ENCODE measurements at regions not wholly inside any gene's neighbourhood (a gene's known extent, or its start where the extent isn't known, plus 50 kb on each side); places are given as distances from the start of the nearest gene placed in this dataset.
"Not testable (repeated sequence)": the region's sequence is repeated elsewhere in the genome, so short reads cannot be mapped to it uniquely, and the experiment has no call there.

DNA sequence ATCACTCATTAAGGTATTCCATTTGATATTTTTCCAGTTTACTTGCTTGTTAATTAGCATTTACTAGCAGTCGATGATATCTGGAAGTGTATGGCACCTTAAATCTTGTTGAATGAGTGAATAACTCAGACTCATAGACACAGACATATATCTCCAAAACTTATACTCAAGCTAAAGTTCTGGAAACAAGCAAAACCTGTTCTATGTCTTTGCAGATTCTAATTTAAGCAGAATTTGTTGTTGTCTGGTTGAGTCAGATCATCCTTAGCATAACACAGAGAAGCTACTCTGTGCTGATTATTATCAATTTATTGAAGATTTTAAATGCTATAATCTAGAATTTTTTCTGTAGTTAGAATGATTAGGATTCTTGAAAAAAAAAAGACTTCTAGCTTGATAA lies 296.2 kb downstream of the MDFIC start:
- no peak for DNase-seq (ENCODE audit: low read depth in 2 of 2)

DNA sequence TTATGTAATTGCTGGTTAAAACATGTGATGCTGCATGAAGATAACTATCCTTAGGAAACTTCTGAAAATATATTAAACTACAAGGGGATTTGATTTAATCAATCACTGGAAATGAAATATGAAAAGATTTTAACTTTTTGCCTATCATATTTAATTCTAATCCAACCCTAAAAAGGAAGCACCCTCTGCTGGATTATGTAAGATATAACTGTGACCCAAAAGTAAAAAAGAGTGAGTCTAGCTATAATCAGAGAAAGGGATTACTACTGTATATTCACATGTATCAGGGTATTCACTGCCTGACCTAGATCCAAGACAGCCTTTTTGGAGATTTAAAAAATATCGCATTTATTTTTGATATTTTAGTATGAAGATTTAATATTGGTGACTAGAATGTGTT lies 295.5 kb downstream of the MDFIC start:
- peak in 1 of 2 donors; percentile 46 for DNase-seq (ENCODE audit: low read depth in 2 of 2)

DNA sequence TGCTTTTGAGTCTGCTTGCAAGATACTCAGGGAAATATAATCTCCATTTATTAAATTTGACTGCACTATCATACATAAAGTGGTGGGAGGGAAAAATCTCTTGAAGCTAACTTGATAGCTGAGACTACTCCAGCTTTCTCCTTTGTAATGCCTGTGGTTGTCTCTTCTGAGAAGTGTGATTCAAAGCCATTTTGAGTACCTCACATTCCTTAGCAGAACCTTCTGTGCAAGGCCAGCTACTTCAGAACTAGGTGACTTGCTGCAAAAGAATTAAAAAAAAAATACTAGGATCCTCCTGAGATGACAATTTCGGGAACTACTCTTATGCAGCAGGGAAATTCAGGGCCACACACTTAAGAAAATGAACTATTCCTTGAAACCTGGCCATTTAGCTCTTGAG lies 294.8 kb downstream of the MDFIC start:
- DNase-seq (ENCODE audit: low read depth in 2 of 2), result no peak

DNA sequence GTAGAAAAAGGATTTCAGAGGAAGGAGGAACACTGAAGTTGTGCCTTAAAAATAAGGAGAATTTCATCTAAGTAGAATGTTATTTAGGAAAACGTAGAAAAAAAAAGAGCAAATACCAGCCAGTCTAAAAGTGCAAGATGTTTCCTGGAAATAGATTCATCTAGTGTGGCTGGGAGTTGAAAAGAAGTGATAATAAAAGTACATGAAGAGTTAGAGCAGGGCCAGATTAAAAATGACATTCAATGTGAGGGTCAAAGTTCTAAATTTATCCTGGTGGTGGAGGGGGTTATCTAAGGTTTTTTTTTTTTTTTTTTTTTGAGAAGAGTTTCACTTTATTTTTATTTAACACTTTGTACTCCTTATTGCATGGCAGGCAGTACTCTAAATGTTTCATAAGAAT lies 289.3 kb downstream of the MDFIC start:
- DNase-seq (ENCODE audit: low read depth in 2 of 2), result no peak

DNA sequence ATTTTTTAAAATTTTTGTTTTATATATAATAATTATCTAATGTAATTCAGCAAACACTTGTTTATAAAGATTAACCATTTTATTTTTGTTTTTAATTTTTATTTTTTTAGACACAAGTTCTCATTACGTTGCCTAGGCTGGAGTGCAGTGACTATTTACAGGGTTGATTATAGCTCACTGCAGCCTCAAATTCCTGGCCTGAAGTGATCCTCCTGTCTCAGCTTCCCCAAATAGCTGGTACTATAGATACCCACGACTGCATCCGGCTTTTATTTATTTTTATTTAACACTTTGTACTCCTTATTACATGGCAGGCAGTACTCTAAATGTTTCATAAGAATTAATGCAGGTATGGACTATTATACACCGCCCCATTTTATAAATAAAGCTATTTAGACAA lies 288.7 kb downstream of the MDFIC start:
- no peak for DNase-seq (ENCODE audit: low read depth in 2 of 2)

DNA sequence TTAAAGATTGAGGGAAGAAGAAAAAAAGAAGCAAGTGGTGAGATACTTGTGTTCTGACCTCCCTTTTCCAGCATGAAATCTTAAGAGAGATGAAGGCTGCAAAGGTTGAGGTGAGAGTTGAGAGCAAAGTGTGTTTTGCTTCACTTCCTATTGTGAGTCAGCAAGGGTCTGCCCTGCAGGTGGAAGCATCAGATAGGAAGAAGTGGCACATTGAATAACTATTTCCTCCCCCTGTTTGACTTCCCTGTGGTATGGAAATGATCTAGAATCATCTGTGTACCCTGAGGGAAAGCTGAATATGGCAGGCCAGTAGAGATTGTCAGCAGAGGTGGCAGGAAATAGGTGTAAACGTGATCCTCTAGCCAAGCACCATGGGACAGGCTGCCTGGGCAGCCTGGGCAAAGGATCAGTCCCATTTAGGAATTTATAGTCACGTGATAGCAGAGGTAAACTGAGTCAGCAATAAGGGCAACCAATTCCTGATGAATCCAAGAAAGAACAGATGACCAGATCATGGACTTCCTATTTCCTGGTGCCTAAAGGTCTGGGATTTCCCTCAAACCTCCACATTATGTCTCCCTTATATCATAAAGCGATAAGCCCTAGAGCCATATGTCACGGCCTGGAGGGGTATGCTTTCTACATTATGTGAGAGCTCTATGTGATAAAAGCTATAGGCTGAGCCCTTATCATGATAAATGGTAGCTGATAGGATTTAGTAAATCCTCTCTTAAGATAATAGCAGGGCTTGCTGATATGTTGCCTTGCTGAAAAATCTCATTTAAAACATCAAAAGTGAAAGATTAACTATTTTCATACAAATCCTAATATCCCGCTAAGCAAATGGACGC lies 287.0 kb downstream of the MDFIC start:
- no peak for DNase-seq (ENCODE audit: low read depth in 2 of 2)

DNA sequence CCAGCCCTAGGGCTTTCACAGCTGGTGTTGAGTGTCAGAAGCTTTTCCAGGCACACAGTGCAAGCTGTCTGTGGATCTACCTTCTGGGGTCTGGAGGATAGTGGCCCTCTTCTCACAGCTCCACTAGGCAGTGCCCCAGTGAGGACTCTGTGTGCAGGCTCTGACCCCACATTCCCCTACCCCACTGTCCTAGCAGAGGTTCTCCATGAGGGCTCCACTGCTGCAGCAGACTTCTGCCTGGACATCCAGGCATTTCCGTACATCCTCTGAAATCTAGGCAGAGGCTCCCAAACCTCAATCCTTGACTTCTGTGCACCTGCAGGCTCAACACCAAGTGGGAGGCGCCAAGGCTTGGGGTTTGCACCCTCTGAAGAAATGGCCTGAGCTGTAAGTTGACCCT lies 284.5 kb downstream of the MDFIC start:
- not testable (repeated sequence) for DNase-seq (ENCODE audit: low read depth in 2 of 2)

DNA sequence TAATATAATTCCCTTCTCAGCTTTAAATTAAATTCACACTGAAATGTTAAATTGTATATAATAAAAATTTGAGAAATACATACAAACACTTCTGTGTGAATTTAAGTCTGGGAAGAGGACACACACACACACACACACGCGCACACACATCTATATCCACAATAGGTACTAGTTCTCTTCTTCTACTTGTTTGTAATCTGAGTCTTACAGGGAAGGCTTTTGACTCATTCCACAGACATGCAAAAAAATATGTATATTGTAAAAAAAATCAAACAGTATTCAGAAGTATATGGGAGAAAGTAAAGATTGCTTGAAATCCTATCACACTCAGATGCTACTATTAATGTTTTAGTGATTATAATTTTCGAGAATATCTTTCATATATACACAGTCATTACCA lies 276.2 kb downstream of the MDFIC start:
- no peak for DNase-seq (ENCODE audit: low read depth in 2 of 2)

DNA sequence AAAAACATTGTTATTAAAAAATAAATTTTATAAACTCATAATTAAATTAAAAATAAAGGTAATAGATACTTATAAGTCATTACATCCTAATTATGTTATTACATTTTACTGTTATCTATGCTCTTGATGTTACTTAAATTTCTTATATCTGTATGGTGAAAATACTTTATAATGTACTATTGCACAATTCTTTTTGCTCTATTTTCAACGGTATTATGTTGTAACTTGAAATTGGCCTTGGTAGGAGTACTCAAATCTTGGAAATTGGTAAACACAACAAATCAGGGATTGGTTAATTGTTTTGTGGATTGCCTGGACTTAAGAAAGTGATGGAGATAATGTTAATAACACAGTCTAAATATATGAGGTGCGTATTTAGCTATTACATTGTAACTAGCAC lies 273.3 kb downstream of the MDFIC start:
- no peak for DNase-seq (ENCODE audit: low read depth in 2 of 2)

DNA sequence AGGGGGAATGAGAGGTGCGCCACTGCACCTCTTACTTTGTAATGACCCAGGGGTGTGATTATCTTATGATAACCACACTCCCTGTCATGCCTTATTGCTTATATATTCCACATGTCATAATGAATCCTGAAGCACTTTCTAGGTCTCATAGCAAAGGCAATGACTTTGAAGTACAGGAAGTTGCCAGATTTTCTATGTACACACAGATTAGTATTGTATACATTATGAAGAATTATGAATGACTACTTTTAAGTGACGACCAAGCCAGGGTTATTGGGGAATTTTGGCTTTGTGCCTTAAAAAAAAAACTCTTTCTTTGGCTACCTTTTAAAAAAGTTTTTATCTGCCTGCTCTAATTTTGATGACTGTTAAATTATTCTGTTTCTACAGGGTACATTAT lies 269.6 kb downstream of the MDFIC start:
- no peak for DNase-seq (ENCODE audit: low read depth in 2 of 2)

DNA sequence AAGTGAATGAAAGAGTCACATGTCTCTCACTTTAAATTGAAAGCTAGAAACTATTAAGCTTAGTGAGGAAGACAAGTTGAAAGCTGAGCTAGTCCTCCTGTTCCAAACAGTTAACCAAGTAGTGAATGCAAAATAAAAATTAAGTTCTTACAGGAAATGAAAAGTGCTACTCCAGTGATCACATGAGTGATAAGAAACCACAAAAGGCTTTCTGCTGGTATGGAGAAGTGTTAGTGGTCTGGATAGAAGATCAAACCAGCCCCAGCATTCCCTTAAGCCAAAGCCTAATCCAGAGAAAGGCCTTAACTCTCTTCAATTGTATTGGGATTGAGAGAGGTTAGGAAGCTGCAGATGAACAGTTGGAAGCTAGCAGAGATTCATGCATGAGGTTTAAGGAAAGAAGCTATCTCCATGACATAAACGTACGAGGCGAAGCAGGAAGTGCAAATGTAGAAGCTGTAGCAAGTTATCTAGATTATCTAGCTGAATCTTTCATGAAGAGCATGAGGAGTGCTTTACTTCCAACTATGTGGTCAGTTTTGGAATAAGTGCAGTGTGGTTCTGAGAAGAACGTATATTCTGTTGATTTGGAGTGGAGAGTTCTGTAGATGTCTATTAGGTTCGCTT lies 261.6 kb downstream of the MDFIC start:
- no peak for DNase-seq (ENCODE audit: low read depth in 2 of 2)

DNA sequence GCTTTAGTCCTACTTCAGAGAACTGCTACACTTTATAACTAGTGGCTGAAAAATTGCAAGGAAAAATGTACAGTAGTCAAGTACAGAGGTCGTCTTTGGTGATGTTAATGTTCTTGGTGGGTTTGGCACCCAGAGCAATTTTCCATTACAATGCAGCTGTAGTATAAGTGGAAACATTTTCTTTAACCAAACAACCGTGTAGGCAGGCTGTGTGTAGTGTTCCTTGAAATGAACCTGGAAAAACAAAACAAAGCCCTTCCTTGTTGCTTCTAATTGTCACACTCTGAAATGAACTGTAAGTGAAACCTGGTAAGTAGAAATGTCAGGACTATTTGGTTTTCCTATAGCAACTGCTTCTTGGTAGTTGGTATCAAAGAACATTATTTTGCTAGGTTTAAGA lies 256.9 kb downstream of the MDFIC start:
- peak in 1 of 2 donors; percentile 36 for DNase-seq (ENCODE audit: low read depth in 2 of 2)

DNA sequence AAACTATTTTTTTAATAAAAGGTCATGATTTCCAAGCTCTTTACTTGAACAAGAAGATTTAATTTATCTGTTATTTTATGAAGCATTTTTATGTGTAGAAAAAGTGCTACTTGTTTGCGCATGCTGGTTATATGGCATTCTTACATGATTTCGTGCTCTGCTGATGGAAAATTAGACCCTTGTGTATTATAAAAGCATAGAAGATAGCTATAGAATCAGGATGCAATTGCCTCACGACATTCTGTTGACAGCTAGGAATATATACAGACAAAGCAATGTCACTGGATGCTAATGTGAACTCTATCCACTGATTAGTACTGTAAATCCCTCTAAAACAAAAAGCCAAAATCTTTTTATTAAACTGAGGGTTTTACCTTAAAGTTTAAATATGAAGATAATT lies 255.9 kb downstream of the MDFIC start:
- no peak for DNase-seq (ENCODE audit: low read depth in 2 of 2)

DNA sequence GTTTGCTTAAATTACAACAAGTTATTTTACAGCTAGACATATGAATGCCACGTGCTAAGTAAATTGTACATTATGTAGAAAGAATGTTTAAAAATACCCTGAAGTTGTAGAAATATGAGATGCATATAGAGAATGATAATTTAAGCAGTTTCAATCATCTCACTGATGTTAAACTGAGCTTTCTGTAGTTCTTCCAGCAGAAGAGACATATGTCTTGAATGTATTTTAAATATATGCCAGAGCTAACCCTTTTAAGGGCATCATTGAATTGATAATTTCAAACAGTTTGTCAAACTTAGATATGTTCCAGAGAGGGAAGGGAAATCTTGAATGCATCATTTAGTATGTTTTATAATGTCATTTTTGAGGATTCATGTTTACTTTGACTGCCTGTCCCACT lies 255.2 kb downstream of the MDFIC start:
- no peak for DNase-seq (ENCODE audit: low read depth in 2 of 2)

DNA sequence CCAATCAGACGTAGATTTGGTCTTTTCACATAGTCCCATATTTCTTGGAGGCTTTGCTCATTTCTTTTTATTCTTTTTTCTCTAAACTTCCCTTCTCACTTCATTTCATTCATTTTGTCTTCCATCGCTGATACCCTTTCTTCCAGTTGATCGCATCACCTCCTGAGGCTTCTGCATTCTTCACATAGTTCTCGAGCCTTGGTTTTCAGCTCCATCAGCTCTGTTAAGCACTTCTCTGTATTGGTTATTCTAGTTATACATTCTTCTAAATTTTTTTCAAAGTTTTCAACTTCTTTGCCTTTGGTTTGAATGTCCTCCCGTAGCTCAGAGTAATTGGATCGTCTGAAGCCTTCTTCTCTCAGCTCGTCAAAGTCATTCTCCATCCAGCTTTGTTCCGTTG lies 250.5 kb downstream of the MDFIC start:
- DNase-seq (ENCODE audit: low read depth in 2 of 2), result not testable (repeated sequence)

DNA sequence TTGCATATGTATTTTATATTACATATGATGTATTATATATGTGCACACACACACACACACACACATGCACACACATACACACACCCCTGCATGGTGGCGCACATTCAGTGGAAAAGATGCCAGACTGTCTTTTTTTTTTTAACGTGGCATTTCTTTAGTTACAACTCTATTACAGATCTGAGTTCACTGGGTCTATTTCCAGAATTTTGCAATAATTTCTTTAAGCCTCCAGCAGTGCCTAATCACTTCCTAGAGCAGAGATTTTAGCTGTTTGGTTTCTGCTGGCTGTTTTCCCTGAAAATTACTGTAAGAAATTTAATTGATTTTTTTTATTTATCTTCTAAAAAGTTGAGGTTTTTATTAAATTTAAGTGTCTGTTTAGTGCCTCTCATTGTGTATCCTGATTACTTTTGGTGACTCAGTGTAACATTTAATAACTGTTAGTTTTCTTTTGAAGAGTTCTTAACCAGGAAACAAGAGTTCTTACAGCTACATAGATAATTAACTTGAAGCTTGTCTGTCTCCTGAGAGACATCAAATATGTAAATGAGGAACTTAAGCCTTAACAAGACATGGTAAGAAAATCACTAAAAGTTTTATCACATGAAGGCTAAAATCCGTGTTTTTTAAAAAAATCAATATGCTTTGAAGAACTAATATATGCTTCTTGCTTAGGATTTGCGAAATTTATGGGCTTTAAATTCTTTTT lies 232.0 kb downstream of the MDFIC start:
- no peak for DNase-seq (ENCODE audit: low read depth in 2 of 2)

DNA sequence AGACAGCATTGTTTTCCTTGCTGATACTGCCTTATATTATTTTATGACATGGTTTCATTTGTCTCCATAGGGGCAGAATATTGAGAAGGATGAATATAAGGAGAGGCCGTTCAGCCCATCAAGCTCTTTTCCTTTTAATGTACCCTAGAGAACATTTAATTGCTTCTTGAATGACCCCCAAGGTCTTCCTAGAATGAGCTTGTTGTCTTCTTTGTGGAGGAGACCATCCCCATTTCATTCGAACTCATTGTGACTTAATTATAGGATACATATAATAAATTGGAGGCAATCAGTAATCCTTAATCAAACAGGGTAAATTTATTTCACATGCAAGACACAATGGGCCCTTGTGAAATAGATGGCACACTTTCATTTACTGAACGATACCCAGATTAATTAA lies 231.3 kb downstream of the MDFIC start:
- DNase-seq (ENCODE audit: low read depth in 2 of 2), result no peak

DNA sequence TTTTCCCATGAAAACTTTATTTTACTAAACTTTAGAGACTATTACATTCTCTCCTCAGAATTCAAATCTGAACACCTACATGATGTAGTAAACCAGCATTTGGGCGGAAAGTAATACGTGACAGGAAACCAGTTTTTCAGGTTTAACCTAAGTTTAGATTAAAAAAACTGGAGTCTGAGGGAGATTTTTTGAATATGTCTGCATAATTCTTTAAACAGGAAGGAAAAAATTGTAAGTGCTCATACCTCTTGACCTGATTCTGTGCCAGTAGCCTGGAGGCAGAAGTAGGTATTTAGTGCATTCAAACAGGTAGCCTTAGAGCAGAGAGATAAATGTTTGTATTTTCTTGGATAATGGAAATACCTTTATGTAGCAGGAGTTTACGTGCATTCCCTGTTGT lies 224.3 kb downstream of the MDFIC start:
- no peak for DNase-seq (ENCODE audit: low read depth in 2 of 2)

DNA sequence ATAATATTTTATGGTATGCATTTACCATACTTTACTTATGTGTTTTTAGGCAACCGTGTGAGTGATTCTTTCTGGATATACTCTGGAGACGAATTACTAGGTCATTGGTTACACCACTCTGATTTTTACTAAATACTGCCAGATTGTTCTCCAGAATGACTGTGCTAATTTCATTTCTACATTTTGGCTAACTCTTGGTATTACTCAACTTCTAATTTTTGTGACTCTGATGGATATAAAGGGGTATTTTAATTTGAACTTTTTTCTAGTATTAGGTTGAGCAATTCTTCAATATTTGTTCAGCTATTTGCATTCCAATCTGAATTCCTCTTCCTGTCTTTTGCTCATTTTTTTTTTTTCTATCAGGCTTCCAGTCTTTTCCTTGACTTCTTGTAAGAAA lies 223.6 kb downstream of the MDFIC start:
- DNase-seq (ENCODE audit: low read depth in 2 of 2), result no peak

DNA sequence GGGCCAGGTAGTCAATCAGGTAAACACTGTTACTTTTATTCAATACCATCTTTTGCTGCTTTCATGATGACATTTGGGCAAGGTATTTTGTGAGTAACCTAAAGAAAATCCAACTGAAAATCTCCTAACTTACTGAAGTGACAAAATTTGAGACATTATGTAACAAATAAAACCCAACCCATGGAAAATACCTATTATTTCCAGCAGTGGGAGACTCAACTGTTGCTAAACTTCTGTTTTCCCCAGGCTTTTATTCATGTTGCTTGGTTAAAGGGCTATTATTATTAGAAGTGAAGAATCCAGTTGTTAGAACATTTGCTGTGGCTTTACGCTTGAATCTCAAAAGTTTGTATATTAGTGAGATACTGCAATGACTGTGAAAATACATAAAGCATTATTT lies 215.9 kb downstream of the MDFIC start:
- DNase-seq (ENCODE audit: low read depth in 2 of 2), result no peak

DNA sequence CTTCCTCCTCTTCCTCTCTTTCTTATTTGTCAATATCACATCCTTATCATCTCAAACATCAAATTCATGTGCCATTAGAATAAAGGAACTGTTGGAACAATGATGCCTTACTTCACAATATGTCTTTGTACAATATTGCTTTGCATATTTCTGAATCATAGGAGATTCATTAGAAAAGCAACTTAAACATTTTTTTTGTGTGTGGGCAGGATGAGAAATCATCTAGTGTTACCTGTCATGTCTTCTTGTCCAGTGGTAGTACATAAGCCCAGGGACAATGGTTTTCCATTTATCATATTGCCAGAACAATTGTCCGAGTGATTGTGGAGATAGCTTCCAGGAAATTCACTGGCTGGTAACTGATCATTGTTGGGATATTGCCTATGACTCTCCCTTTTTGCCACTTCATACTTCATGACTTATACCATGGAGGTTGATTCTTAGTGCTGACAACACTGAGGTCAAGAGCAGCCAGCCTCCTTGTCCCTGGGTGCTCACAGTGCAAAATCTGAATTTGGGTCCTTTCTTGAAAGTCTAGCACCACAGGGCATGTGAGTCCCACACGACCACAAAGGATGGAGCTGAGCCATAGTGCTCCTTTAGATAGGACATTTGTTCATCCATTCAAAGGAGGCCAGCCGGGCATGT lies 215.0 kb downstream of the MDFIC start:
- peak in 1 of 2 donors; percentile 34 for DNase-seq (ENCODE audit: low read depth in 2 of 2)

DNA sequence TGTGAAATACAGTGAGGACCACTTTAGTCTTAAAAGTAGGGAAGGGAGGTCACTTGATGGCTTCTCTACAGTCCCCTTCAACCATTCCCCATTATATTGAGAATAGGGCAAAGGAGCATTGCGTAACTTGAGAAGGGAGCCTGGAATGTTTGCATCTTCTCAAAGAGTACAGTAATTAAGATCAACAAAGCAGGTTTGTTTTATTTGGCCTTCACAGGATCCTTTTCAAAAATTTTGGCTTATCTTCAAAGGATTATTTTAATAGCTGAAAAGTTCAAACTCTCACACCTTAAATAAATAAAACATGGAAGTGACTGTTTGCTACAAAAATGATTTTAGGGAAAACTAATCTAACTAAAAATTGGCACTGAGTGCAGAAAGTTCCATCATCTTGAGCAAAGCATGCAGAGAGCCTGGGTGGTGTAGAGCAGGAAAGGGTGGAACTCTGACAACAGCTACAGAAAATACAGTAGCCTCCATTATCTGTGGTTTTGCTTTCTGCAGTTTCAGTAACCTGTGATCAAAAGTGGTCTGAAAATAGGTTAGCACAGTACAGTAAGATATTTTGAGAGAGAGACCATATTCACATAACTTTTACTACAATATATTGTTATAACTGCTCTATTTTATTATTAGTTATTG lies 214.0 kb downstream of the MDFIC start:
- DNase-seq (ENCODE audit: low read depth in 2 of 2), result peak in 1 of 2 donors; percentile 61

Measured in lung microvascular endothelial cell (primary cell).